Lower lobe of right lung (tissue), 2 donors: ENCODE measurements at regions not wholly inside any gene's neighbourhood (a gene's known extent, or its start where the extent isn't known, plus 50 kb on each side); places are given as distances from the start of the nearest gene placed in this dataset.
A peak's percentile ranks its signal among the peaks of the same experiment; 100 is the strongest.

ENCODE experiments used
- ATAC-seq, 2 donors: fragments of 200-7000 bp; cut with Tn5 transposase; one replicate each; pipeline ENCODE4 v1.9.1; 2020 to 2022; ENCODE audit warnings: mild to moderate bottlenecking in 2 of 2, moderate library complexity in 2 of 2
- DNase-seq: peaks from one replicate; pipeline ENCODE4 v3.0.0-alpha.2; 2020
- H3K27ac ChIP-seq: fragments of 200-600 bp; one replicate; pipeline ENCODE4 v1.8.0; 2022
- H3K27me3 ChIP-seq: fragments of 200-600 bp; one replicate; pipeline ENCODE4 v1.8.0; 2022; ENCODE audit warnings: low read depth
- H3K36me3 ChIP-seq: fragments of 200-600 bp; one replicate; pipeline ENCODE4 v1.8.0; 2022; ENCODE audit warnings: mild to moderate bottlenecking
- H3K4me1 ChIP-seq: fragments of 200-600 bp; one replicate; pipeline ENCODE4 v1.8.0; 2022
- H3K4me3 ChIP-seq: fragments of 200-600 bp; one replicate; pipeline ENCODE4 v1.8.0; 2022; ENCODE audit warnings: mild to moderate bottlenecking
- H3K9me3 ChIP-seq: fragments of 200-600 bp; one replicate; pipeline ENCODE4 v1.8.0; 2022
- intact Hi-C: fragments of 100-400 bp; cut with DNase I; formaldehyde crosslinking; loops from one replicate; pipeline ENCODE4 v1.11.0; 2022
- TF ChIP-seq, protein P1 (sequence below): fragments of 200-600 bp; IDR thresholded peaks from one replicate; pipeline ENCODE4 v1.8.0; 2022; ENCODE audit warnings: antibody characterized with exemption, mild to moderate bottlenecking
- donor health status: DM: no; HTN: yes; CAD: no; lungs with severe emphysema.

DNA sequence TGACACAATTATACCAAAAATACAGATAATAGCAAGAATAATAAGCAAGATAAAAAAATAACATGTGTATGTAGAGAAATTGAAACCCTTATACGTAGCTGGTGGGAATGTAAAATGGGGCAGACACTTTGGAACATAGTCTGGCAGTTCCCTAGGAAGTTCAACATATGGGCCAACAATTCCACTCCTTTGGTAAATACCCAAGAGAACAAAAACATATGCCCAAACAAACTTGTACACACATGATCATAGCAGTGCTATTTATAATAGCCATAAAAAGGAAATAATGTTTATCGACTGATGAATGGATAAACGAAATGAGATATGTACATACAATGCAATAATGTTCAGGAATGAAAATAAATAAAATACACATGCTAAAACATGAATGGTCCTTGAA lies 462.4 kb upstream of the SORCS1 start:
- DNase-seq: no peak
- Histone ChIP-seq H3K9me3 (no peaks in the 10 kb centered on the region), H3K4me3 (no peak overlapping the region), H3K27ac (no peak overlapping the region), H3K27me3 (no peaks in the 10 kb centered on the region), H3K4me1 (no peaks in the 10 kb centered on the region), H3K36me3 (no peaks in the 10 kb centered on the region)
- TF ChIP-seq, protein P1, sequence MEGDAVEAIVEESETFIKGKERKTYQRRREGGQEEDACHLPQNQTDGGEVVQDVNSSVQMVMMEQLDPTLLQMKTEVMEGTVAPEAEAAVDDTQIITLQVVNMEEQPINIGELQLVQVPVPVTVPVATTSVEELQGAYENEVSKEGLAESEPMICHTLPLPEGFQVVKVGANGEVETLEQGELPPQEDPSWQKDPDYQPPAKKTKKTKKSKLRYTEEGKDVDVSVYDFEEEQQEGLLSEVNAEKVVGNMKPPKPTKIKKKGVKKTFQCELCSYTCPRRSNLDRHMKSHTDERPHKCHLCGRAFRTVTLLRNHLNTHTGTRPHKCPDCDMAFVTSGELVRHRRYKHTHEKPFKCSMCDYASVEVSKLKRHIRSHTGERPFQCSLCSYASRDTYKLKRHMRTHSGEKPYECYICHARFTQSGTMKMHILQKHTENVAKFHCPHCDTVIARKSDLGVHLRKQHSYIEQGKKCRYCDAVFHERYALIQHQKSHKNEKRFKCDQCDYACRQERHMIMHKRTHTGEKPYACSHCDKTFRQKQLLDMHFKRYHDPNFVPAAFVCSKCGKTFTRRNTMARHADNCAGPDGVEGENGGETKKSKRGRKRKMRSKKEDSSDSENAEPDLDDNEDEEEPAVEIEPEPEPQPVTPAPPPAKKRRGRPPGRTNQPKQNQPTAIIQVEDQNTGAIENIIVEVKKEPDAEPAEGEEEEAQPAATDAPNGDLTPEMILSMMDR: no peak
- intact Hi-C loops: no loop called here
- no peak for ATAC-seq

DNA sequence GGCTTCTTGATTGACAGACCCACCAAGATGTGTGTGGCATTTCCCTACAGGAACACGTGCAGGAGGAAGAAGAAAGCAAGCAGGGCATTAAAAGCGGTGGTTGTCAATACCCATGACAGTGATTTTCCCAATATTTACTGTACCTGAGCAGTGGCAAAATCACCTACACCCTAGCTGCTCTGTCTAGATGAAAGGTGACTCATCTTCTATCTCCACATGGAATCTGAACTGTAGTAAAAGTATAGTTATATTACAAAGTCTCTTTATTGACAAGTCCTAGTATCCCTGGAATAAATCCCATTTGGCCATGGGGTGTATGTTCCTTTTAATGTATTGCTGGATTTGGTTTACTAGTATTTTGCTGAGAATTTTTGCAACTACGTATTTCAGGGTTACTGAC lies 458.8 kb upstream of the SORCS1 start:
- Histone ChIP-seq H3K27ac (no peak overlapping the region), H3K4me3 (no peak overlapping the region), H3K4me1 (no peaks in the 10 kb centered on the region), H3K27me3 (no peaks in the 10 kb centered on the region), H3K36me3 (no peaks in the 10 kb centered on the region), H3K9me3 (no peaks in the 10 kb centered on the region)
- DNase-seq (no peak), ATAC-seq (no peak)
- intact Hi-C loops: no loop called here
- TF ChIP-seq, protein P1: no peak

DNA sequence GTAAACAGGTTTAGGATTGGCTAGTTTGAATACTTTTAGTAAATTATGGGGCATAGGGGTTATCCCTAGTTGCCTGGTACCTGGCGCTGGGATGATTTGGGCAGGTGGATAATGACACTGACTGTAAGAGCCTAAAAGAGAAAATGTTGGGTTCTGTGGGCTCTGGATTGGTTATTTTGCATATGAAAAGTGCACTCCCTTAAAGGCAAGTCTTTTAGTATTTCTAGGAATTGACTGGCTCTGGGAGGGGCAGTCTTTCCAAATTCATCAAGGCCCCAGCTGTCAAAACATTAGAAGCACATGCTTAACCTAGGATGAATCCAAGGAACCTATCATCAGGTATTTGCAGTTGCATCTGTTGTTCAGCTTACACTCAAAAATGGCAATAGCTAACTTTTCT lies 454.6 kb upstream of the SORCS1 start:
- Histone ChIP-seq H3K27ac (no peak overlapping the region), H3K4me3 (no peak overlapping the region), H3K36me3 (no peaks in the 10 kb centered on the region), H3K9me3 (no peaks in the 10 kb centered on the region), H3K27me3 (no peaks in the 10 kb centered on the region), H3K4me1 (no peaks in the 10 kb centered on the region)
- TF ChIP-seq, protein P1: no peak
- no peak for ATAC-seq
- DNase-seq: no peak
- intact Hi-C loops: no loop called here

DNA sequence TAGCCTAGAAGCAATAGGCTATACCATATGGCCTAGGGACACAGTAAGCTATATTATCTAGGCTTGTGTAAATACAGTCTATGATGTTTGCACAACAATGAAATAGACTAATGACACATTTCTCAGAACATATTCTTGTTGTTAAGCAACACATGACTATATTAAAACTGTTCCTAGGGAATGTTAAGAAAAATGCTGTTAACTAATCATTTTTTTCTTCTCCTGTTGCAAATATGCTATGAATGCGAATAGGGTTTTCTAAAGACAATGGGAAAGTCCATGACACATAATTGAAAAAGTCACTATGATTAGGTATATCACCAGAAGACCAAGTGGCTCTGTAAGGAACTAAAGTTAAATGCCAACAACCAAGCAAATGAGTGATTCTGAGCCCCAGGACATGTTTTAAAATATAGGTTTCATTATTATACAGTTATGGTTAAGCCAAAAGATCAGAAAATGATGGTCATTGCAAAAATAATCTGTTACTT lies 454.0 kb upstream of the SORCS1 start:
- ATAC-seq (no peak), DNase-seq (no peak)
- intact Hi-C loops: no loop called here
- TF ChIP-seq, protein P1: no peak
- H3K36me3 ChIP-seq: no peaks in the 10 kb centered on the region
- H3K4me3 ChIP-seq: no peak overlapping the region
- no peaks in the 10 kb centered on the region for H3K27me3 ChIP-seq
- no peaks in the 10 kb centered on the region for H3K9me3 ChIP-seq
- H3K4me1 ChIP-seq: no peaks in the 10 kb centered on the region
- H3K27ac ChIP-seq: no peak overlapping the region

DNA sequence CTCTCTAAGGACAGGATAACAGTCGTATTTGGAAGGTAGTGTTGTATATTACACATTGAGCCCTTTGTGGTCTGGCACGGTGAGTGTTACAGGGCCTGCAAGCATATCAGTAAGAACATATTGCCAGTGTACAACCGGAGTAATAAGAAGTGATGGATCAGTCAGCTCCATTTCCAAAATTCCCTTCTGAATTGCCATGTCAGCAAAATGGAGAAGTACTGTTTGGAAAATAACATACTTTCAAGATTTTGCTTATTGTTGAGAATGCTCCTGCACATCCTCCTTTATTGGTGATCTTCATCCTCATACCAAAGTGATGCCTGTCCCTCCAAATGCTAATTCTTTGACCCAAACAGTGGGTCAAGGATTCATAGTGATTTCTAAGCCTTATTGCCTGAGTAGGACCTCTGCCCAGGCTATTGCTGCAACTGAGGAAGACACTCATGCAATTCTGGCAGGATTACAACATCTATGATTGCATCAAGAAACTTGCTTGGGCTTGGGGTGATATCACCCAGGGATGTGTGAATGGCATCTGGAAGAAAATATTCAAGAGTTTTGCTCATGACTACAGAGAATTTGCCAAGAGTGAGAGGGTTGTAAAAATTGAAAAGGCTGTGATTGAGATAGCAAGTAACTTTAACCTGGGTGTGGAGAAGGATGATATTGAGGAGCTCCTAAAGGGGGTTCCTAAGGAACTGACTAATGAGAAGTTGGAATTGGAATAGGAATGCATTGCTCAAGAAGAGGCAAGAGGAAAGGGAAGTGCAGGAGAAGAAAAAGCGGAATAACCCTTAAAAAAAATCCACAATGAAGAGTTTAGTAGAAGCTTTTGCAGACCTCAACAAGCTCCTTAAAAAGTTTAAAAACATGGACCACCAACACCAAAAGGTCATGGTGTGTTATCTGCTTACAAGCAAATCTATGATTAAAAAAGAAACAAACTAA lies 452.2 kb upstream of the SORCS1 start:
- Histone ChIP-seq H3K9me3 (no peaks in the 10 kb centered on the region), H3K27me3 (no peaks in the 10 kb centered on the region), H3K36me3 (no peaks in the 10 kb centered on the region), H3K4me3 (no peak overlapping the region), H3K4me1 (no peaks in the 10 kb centered on the region), H3K27ac (no peak overlapping the region)
- no peak for DNase-seq
- ATAC-seq: peak; percentile 66 to 73
- TF ChIP-seq, protein P1: no peak
- intact Hi-C loops: no loop called here
